ENCODE measurements at regions not wholly inside any gene's neighbourhood (a gene's known extent, or its start where the extent isn't known, plus 50 kb on each side); places are given as distances from the start of the nearest gene placed in this dataset.

DNA sequence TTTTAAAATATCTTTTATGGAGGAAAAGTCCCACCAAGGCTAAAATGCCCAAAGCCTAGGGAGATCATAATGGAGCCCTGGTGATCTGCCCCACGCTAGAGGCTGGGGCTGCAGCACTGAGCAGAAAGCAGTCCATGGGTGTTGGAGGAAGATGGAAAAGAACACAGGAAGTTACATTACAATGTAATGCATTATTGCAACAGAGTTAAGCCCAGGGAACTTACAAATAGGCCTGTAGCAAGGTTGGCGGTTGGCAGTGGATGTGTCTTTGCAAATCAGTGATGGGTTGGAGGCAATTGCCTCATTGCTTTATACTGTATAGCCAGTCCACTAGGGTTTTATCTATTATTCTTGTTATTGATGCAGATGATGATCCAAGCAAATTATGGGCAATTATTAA is 399.9 kb downstream of the NDFIP2 start:
- Histone ChIP-seq H3K9me2 (ENCODE audit: insufficient read depth) (no peaks in the 10 kb centered on the region), H3K4me1 (ENCODE audit: control insufficient read depth in 1 of 2, insufficient read depth in 2 of 2, low read length in 2 of 2) (no peaks in the 10 kb centered on the region), H3K9me3 (ENCODE audit: control insufficient read depth in 1 of 2, insufficient read depth in 1 of 2, low read depth in 1 of 2, low read length in 2 of 2) (no peaks in the 10 kb centered on the region), H3K4me2 (ENCODE audit: low read length) (no peak overlapping the region), H3K27ac (ENCODE audit: low read depth, low read length) (no peak overlapping the region), H3K79me2 (ENCODE audit: insufficient read depth, low read length) (no peaks in the 10 kb centered on the region), H2AFZ (ENCODE audit: low read depth, low read length, poor library complexity, severe bottlenecking) (no peak overlapping the region), H3K4me3 (replicated peaks in 1 of 2; ENCODE audit: low read depth in 1 of 2, low read length in 2 of 2) (no peak overlapping the region), H3K27me3 (ENCODE audit: insufficient read depth, low read length) (no peaks in the 10 kb centered on the region), H4K20me1 (ENCODE audit: insufficient read depth) (no peaks in the 10 kb centered on the region), H3K36me3 (ENCODE audit: control insufficient read depth in 1 of 2, insufficient read depth in 2 of 2, low read length in 2 of 2) (no peaks in the 10 kb centered on the region), H3K9ac (ENCODE audit: low read length) (no peak overlapping the region)
- BruUV-seq (replicated peaks): no TSS peak
- ATAC-seq (no peak), DNase-seq (ENCODE audit: low read depth, low spot score) (no peak)
- intact Hi-C loops (cut with micrococcal nuclease): no loop called here
- CTCF ChIA-PET: no interaction called here
- POLR2A ChIA-PET: no interaction called here
- RAD21 ChIA-PET (ENCODE audit: low non-redundant PET in 1 of 2, low total read pairs in 2 of 2, uncharacterized antibody in 2 of 2, unreplicated experiment in 2 of 2): no interaction called here
- TF ChIP-seq JUND (IDR thresholded peaks at IDR 0.05) (no peak), CBX3 (IDR thresholded peaks at IDR 0.05; ENCODE audit: low read depth) (no peak), RAD21 (IDR thresholded peaks at IDR 0.05; ENCODE audit: low read depth) (no peak), POLR2A (IDR thresholded peaks at IDR 0.05; ENCODE audit: borderline replicate concordance, extremely low read depth, insufficient read depth, insufficient read length) (no peak), SIN3A (IDR thresholded peaks at IDR 0.05; ENCODE audit: low read depth) (no peak), TCF7L2 (IDR thresholded peaks at IDR 0.05; ENCODE audit: borderline replicate concordance, extremely low read depth, insufficient read depth, insufficient read length) (no peak), SRF (IDR thresholded peaks at IDR 0.05; ENCODE audit: low read depth) (no peak), POLR2AphosphoS5 (IDR thresholded peaks at IDR 0.05; ENCODE audit: low read depth, low read length) (no peak), ZFX (IDR thresholded peaks at IDR 0.05) (no peak), ZNF274 (IDR thresholded peaks at IDR 0.05; ENCODE audit: low read depth, low read length) (no peak), FOSL1 (IDR thresholded peaks at IDR 0.05; ENCODE audit: low read depth) (no peak), SP1 (IDR thresholded peaks at IDR 0.05; ENCODE audit: low read depth) (no peak), EGR1 (IDR thresholded peaks at IDR 0.05; ENCODE audit: low read depth) (no peak)
- TF ChIP-seq, protein P1, sequence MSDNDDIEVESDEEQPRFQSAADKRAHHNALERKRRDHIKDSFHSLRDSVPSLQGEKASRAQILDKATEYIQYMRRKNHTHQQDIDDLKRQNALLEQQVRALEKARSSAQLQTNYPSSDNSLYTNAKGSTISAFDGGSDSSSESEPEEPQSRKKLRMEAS (IDR thresholded peaks at IDR 0.05): no peak
- TF ChIP-seq, protein P2, sequence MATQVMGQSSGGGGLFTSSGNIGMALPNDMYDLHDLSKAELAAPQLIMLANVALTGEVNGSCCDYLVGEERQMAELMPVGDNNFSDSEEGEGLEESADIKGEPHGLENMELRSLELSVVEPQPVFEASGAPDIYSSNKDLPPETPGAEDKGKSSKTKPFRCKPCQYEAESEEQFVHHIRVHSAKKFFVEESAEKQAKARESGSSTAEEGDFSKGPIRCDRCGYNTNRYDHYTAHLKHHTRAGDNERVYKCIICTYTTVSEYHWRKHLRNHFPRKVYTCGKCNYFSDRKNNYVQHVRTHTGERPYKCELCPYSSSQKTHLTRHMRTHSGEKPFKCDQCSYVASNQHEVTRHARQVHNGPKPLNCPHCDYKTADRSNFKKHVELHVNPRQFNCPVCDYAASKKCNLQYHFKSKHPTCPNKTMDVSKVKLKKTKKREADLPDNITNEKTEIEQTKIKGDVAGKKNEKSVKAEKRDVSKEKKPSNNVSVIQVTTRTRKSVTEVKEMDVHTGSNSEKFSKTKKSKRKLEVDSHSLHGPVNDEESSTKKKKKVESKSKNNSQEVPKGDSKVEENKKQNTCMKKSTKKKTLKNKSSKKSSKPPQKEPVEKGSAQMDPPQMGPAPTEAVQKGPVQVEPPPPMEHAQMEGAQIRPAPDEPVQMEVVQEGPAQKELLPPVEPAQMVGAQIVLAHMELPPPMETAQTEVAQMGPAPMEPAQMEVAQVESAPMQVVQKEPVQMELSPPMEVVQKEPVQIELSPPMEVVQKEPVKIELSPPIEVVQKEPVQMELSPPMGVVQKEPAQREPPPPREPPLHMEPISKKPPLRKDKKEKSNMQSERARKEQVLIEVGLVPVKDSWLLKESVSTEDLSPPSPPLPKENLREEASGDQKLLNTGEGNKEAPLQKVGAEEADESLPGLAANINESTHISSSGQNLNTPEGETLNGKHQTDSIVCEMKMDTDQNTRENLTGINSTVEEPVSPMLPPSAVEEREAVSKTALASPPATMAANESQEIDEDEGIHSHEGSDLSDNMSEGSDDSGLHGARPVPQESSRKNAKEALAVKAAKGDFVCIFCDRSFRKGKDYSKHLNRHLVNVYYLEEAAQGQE (IDR thresholded peaks at IDR 0.05; ENCODE audit: low read depth): no peak
- TF ChIP-seq, protein P3, sequence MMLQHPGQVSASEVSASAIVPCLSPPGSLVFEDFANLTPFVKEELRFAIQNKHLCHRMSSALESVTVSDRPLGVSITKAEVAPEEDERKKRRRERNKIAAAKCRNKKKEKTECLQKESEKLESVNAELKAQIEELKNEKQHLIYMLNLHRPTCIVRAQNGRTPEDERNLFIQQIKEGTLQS (IDR thresholded peaks at IDR 0.05): no peak
